Smooth muscle cell (in vitro differentiated cells): ENCODE measurements at regions not wholly inside any gene's neighbourhood (a gene's known extent, or its start where the extent isn't known, plus 50 kb on each side); places are given as distances from the start of the nearest gene placed in this dataset.

Experiments used
- DNase-seq: peaks from one replicate; lab custom pipeline; 2025; ENCODE audit not compliant: unreplicated experiment; lab: John Stamatoyannopoulos, UW
- H2AFZ ChIP-seq: fragments of 200-600 bp; sonication (generic); 2 replicates; pipeline ENCODE4 v1.6.0; 2016; ENCODE audit warnings: antibody characterized with exemption, low read depth, mild to moderate bottlenecking
- H3F3A ChIP-seq: fragments of 200-600 bp; sonication (generic); 2 replicates; pipeline ENCODE4 v1.6.0; 2017; ENCODE audit warnings: antibody characterized with exemption, low read depth
- H3K27ac ChIP-seq: fragments of 200-600 bp; sonication (generic); 2 replicates; pipeline ENCODE4 v1.5.1; 2016; ENCODE audit warnings: low read depth, mild to moderate bottlenecking
- H3K27me3 ChIP-seq: fragments of 200-600 bp; sonication (generic); 2 replicates; pipeline ENCODE4 v1.6.1; 2016; ENCODE audit warnings: low read depth, mild to moderate bottlenecking
- H3K36me3 ChIP-seq: fragments of 200-600 bp; sonication (generic); 2 replicates; pipeline ENCODE4 v1.5.1; 2016; ENCODE audit warnings: low read depth
- H3K4me1 ChIP-seq: fragments of 200-600 bp; sonication (generic); 2 replicates; pipeline ENCODE4 v1.5.1; 2016; ENCODE audit warnings: low read depth
- H3K4me2 ChIP-seq: fragments of 200-600 bp; sonication (generic); 2 replicates; pipeline ENCODE4 v1.6.0; 2016; ENCODE audit warnings: mild to moderate bottlenecking
- H3K4me3 ChIP-seq: fragments of 200-600 bp; sonication (generic); 2 replicates; pipeline ENCODE4 v1.5.1; 2016; ENCODE audit warnings: mild to moderate bottlenecking
- H3K79me2 ChIP-seq: fragments of 200-600 bp; sonication (generic); 2 replicates; pipeline ENCODE4 v1.6.0; 2016; ENCODE audit warnings: low read depth, mild to moderate bottlenecking
- H3K9ac ChIP-seq: fragments of 200-600 bp; sonication (generic); 2 replicates; pipeline ENCODE4 v1.6.0; 2016; ENCODE audit warnings: low read depth
- H3K9me3 ChIP-seq: fragments of 200-600 bp; sonication (generic); replicated peaks from 2 replicates; pipeline ENCODE4 v1.5.1; 2016; ENCODE audit warnings: low read depth
- H4K20me1 ChIP-seq: fragments of 200-600 bp; sonication (generic); 2 replicates; pipeline ENCODE4 v1.6.0; 2016; ENCODE audit warnings: low read depth
- WGBS: methylation state at CpG from one replicate; pipeline ENCODE4 v1.1.7; 2016; ENCODE audit warnings: low lambda C conversion rate; 5-methylcytosine and 5-hydroxymethylcytosine counted together
- TF ChIP-seq, protein P1 (sequence below): fragments of 200-600 bp; sonication (generic); IDR thresholded peaks from 2 replicates; pipeline ENCODE4 v1.5.1; 2017; ENCODE audit warnings: borderline replicate concordance, mild to moderate bottlenecking, antibody characterized with exemption; ENCODE audit not compliant: insufficient read depth, poor library complexity, severe bottlenecking

- TF ChIP-seq, protein P1, sequence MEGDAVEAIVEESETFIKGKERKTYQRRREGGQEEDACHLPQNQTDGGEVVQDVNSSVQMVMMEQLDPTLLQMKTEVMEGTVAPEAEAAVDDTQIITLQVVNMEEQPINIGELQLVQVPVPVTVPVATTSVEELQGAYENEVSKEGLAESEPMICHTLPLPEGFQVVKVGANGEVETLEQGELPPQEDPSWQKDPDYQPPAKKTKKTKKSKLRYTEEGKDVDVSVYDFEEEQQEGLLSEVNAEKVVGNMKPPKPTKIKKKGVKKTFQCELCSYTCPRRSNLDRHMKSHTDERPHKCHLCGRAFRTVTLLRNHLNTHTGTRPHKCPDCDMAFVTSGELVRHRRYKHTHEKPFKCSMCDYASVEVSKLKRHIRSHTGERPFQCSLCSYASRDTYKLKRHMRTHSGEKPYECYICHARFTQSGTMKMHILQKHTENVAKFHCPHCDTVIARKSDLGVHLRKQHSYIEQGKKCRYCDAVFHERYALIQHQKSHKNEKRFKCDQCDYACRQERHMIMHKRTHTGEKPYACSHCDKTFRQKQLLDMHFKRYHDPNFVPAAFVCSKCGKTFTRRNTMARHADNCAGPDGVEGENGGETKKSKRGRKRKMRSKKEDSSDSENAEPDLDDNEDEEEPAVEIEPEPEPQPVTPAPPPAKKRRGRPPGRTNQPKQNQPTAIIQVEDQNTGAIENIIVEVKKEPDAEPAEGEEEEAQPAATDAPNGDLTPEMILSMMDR, result no peak
- H3K79me2 ChIP-seq, result no peaks in the 10 kb centered on the region
- no peak for DNase-seq
- no peaks in the 10 kb centered on the region for H3F3A ChIP-seq
- H3K4me1 ChIP-seq, result peaks cover 12% of the 10 kb centered on the region
- H3K9me3 ChIP-seq, result no peaks in the 10 kb centered on the region
- no peaks in the 10 kb centered on the region for H3K36me3 ChIP-seq
- no peak overlapping the region for H2AFZ ChIP-seq
- H4K20me1 ChIP-seq, result no peaks in the 10 kb centered on the region
- no peak overlapping the region for H3K27ac ChIP-seq
- H3K4me2 ChIP-seq, result no peak overlapping the region
- 90% methylated on average over 3 of the region's 3 CpGs for WGBS
- no peak overlapping the region for H3K4me3 ChIP-seq
- no peak overlapping the region for H3K9ac ChIP-seq
- H3K27me3 ChIP-seq, result no peaks in the 10 kb centered on the region
Observed at GRCh38 chr18:42340423-42341009, 385.5 kb downstream of the PIK3C3 start.

DNA sequence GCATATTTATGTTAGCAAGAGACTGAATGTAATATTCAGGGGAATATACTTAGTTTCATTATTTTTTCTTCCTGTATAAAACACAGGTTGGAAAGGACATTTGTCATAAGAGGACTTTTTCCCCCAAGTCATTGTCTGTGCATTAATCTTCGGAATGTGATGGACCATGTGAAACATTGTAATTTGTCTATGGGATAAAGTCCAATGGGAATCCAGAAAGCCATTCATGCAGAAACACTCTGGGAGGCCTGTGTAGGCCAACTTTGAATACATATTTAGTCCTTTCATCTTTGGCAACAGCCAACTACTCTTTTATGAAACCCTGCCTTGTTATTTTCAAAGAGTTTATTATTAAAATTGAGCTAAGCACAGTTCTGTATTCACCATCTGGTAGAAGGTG lies 386.4 kb downstream of the PIK3C3 start:
- H3K4me3 ChIP-seq, result no peak overlapping the region
- H4K20me1 ChIP-seq, result no peaks in the 10 kb centered on the region
- no peak overlapping the region for H3K27ac ChIP-seq
- no peak overlapping the region for H3K9ac ChIP-seq
- TF ChIP-seq, protein P1, result no peak
- 97% methylated on average over 1 of the region's 1 CpG for WGBS
- H3K9me3 ChIP-seq, result no peaks in the 10 kb centered on the region
- H3K4me2 ChIP-seq, result no peak overlapping the region
- H3F3A ChIP-seq, result no peaks in the 10 kb centered on the region
- no peak overlapping the region for H2AFZ ChIP-seq
- no peaks in the 10 kb centered on the region for H3K36me3 ChIP-seq
- DNase-seq, result no peak
- H3K27me3 ChIP-seq, result no peaks in the 10 kb centered on the region
- H3K4me1 ChIP-seq, result peaks cover 12% of the 10 kb centered on the region
- H3K79me2 ChIP-seq, result no peaks in the 10 kb centered on the region

GRCh38 chr18:42348722-42349121 lies 393.7 kb downstream of the PIK3C3 start:
- Histone ChIP-seq H3K9ac (no peak overlapping the region), H3K27ac (no peak overlapping the region), H3K4me1 (no peaks in the 10 kb centered on the region), H3K79me2 (no peaks in the 10 kb centered on the region), H3F3A (no peaks in the 10 kb centered on the region), H3K36me3 (no peaks in the 10 kb centered on the region), H3K9me3 (no peaks in the 10 kb centered on the region), H3K27me3 (no peaks in the 10 kb centered on the region), H3K4me2 (no peak overlapping the region), H4K20me1 (no peaks in the 10 kb centered on the region), H3K4me3 (no peak overlapping the region), H2AFZ (no peak overlapping the region)
- TF ChIP-seq, protein P1, result no peak
- no peak for DNase-seq
- whole genome bisulfite sequencing, result 95% methylated on average over 5 of the region's 5 CpGs

- H3K4me1 ChIP-seq, result no peaks in the 10 kb centered on the region
- H4K20me1 ChIP-seq, result no peaks in the 10 kb centered on the region
- TF ChIP-seq, protein P1, result no peak
- no peak overlapping the region for H3K9ac ChIP-seq
- H3K27ac ChIP-seq, result no peak overlapping the region
- DNase-seq, result no peak
- no peak overlapping the region for H2AFZ ChIP-seq
- H3K9me3 ChIP-seq, result no peaks in the 10 kb centered on the region
- no peaks in the 10 kb centered on the region for H3F3A ChIP-seq
- H3K4me3 ChIP-seq, result no peak overlapping the region
- H3K4me2 ChIP-seq, result no peak overlapping the region
- no peaks in the 10 kb centered on the region for H3K36me3 ChIP-seq
- 90% methylated on average over 2 of the region's 2 CpGs for WGBS
- no peaks in the 10 kb centered on the region for H3K27me3 ChIP-seq
- H3K79me2 ChIP-seq, result no peaks in the 10 kb centered on the region
Observed at GRCh38 chr18:42351455-42351854, 396.4 kb downstream of the PIK3C3 start.
